ENCODE measurements at regions not wholly inside any gene's neighbourhood (a gene's known extent, or its start where the extent isn't known, plus 50 kb on each side); places are given as distances from the start of the nearest gene placed in this dataset.

- no peaks in the 10 kb centered on the region for H3K36me3 ChIP-seq
- no peak overlapping the region for H3K4me2 ChIP-seq
- H3K4me1 ChIP-seq, result no peaks in the 10 kb centered on the region
- no peaks in the 10 kb centered on the region for H3K27me3 ChIP-seq
- H3K27ac ChIP-seq, result no peak overlapping the region
- H3K4me3 ChIP-seq, result no peak overlapping the region
- H3K9me3 ChIP-seq (replicated peaks in 1 of 11), result no peaks in the 10 kb centered on the region
- no peaks in the 10 kb centered on the region for H4K20me1 ChIP-seq
- no peak for TF ChIP-seq Cebpa-rat (IDR thresholded peaks at IDR 0.05)
- H3K9ac ChIP-seq, result no peak overlapping the region
Measured at GRCh38 chr10:109019001-109019424, 904.3 kb downstream of the XPNPEP1 start.

GRCh38 chr10:109007514-109007913 lies 915.8 kb downstream of the XPNPEP1 start:
- Histone ChIP-seq H3K4me1 (no peaks in the 10 kb centered on the region), H3K36me3 (no peaks in the 10 kb centered on the region), H3K27ac (no peak overlapping the region), H3K4me2 (no peak overlapping the region), H3K9ac (no peak overlapping the region), H4K20me1 (no peaks in the 10 kb centered on the region), H3K4me3 (no peak overlapping the region), H3K9me3 (replicated peaks in 1 of 11) (no peaks in the 10 kb centered on the region), H3K27me3 (no peaks in the 10 kb centered on the region)
- TF ChIP-seq Cebpa-rat (IDR thresholded peaks at IDR 0.05), result no peak

- Histone ChIP-seq H3K27ac (no peak overlapping the region), H3K36me3 (no peaks in the 10 kb centered on the region), H3K4me1 (peaks cover 0 to 4% (median 0%) of the 10 kb centered on the region in 10 experiments; a peak in 1 of 20 replicates), H3K4me3 (no peak overlapping the region), H4K20me1 (no peaks in the 10 kb centered on the region; a peak in 1 of 22 replicates), H3K4me2 (no peak overlapping the region), H3K27me3 (no peaks in the 10 kb centered on the region), H3K9me3 (replicated peaks in 1 of 11) (no peaks in the 10 kb centered on the region), H3K9ac (no peak overlapping the region)
- no peak for TF ChIP-seq Cebpa-rat (IDR thresholded peaks at IDR 0.05)
Measured at GRCh38 chr10:108990441-108990840, 932.9 kb downstream of the XPNPEP1 start.

GRCh38 chr10:108989976-108990375 lies 933.3 kb downstream of the XPNPEP1 start:
- Histone ChIP-seq H3K27me3 (no peaks in the 10 kb centered on the region), H3K36me3 (no peaks in the 10 kb centered on the region), H3K9ac (no peak overlapping the region), H4K20me1 (no peaks in the 10 kb centered on the region; a peak in 1 of 22 replicates), H3K4me3 (no peak overlapping the region), H3K9me3 (replicated peaks in 1 of 11) (no peaks in the 10 kb centered on the region), H3K4me1 (peaks cover 0 to 4% (median 0%) of the 10 kb centered on the region in 10 experiments; a peak in 1 of 20 replicates), H3K27ac (no peak overlapping the region), H3K4me2 (no peak overlapping the region)
- no peak for TF ChIP-seq Cebpa-rat (IDR thresholded peaks at IDR 0.05)

GRCh38 chr10:108982159-108982558 lies 941.2 kb downstream of the XPNPEP1 start:
- no peaks in the 10 kb centered on the region for H3K4me1 ChIP-seq
- H3K9me3 ChIP-seq (replicated peaks in 1 of 11), result peaks cover 0 to 4% (median 0%) of the 10 kb centered on the region in 11 experiments; a peak in 5 of 22 replicates
- H3K4me3 ChIP-seq, result no peak overlapping the region
- H3K9ac ChIP-seq, result no peak overlapping the region
- no peak for TF ChIP-seq Cebpa-rat (IDR thresholded peaks at IDR 0.05)
- H3K27ac ChIP-seq, result no peak overlapping the region
- no peaks in the 10 kb centered on the region for H3K27me3 ChIP-seq
- H3K36me3 ChIP-seq, result no peaks in the 10 kb centered on the region
- no peak overlapping the region for H3K4me2 ChIP-seq
- no peaks in the 10 kb centered on the region; a peak in 1 of 22 replicates for H4K20me1 ChIP-seq

- H3K9me3 ChIP-seq (replicated peaks in 1 of 11), result peaks cover 0 to 8% (median 0%) of the 10 kb centered on the region in 11 experiments; a peak in 5 of 22 replicates
- H4K20me1 ChIP-seq, result no peaks in the 10 kb centered on the region; a peak in 1 of 22 replicates
- TF ChIP-seq Cebpa-rat (IDR thresholded peaks at IDR 0.05), result no peak
- no peaks in the 10 kb centered on the region for H3K27me3 ChIP-seq
- no peak overlapping the region for H3K9ac ChIP-seq
- no peaks in the 10 kb centered on the region for H3K4me1 ChIP-seq
- H3K36me3 ChIP-seq, result no peaks in the 10 kb centered on the region
- H3K27ac ChIP-seq, result no peak overlapping the region
- H3K4me2 ChIP-seq, result no peak overlapping the region
- H3K4me3 ChIP-seq, result no peak overlapping the region
Measured at GRCh38 chr10:108980869-108981268, 942.4 kb downstream of the XPNPEP1 start.

GRCh38 chr10:108975459-108976058 lies 947.8 kb downstream of the XPNPEP1 start:
- no peaks in the 10 kb centered on the region for H3K4me1 ChIP-seq
- no peaks in the 10 kb centered on the region for H3K27me3 ChIP-seq
- no peak for TF ChIP-seq Cebpa-rat (IDR thresholded peaks at IDR 0.05)
- no peak overlapping the region for H3K27ac ChIP-seq
- no peak overlapping the region for H3K9ac ChIP-seq
- H4K20me1 ChIP-seq, result no peaks in the 10 kb centered on the region
- H3K4me3 ChIP-seq, result no peak overlapping the region
- H3K36me3 ChIP-seq, result no peaks in the 10 kb centered on the region
- H3K4me2 ChIP-seq, result no peak overlapping the region
- peaks cover 0 to 8% (median 0%) of the 10 kb centered on the region in 11 experiments; a peak in 5 of 22 replicates for H3K9me3 ChIP-seq (replicated peaks in 1 of 11)

- Histone ChIP-seq H3K9me3 (replicated peaks in 1 of 11) (no peaks in the 10 kb centered on the region), H3K4me2 (no peak overlapping the region), H3K9ac (no peak overlapping the region), H3K4me3 (no peak overlapping the region), H3K4me1 (no peaks in the 10 kb centered on the region), H4K20me1 (no peaks in the 10 kb centered on the region), H3K36me3 (no peaks in the 10 kb centered on the region), H3K27me3 (no peaks in the 10 kb centered on the region), H3K27ac (no peak overlapping the region)
- no peak for TF ChIP-seq Cebpa-rat (IDR thresholded peaks at IDR 0.05)
Measured at GRCh38 chr10:108970016-108970415, 953.3 kb downstream of the XPNPEP1 start.

- Histone ChIP-seq H3K9me3 (replicated peaks in 1 of 11) (no peaks in the 10 kb centered on the region), H3K27me3 (no peaks in the 10 kb centered on the region)
Measured at GRCh38 chr10:108966411-108966810, 956.9 kb downstream of the XPNPEP1 start.

GRCh38 chr10:108966005-108966404 lies 957.3 kb downstream of the XPNPEP1 start:
- no peak for TF ChIP-seq Cebpa-rat (IDR thresholded peaks at IDR 0.05)
- H4K20me1 ChIP-seq, result no peaks in the 10 kb centered on the region
- no peak overlapping the region for H3K4me2 ChIP-seq
- H3K9me3 ChIP-seq (replicated peaks in 1 of 11), result no peaks in the 10 kb centered on the region
- no peaks in the 10 kb centered on the region for H3K4me1 ChIP-seq
- H3K4me3 ChIP-seq, result no peak overlapping the region
- no peaks in the 10 kb centered on the region for H3K36me3 ChIP-seq
- H3K27me3 ChIP-seq, result no peaks in the 10 kb centered on the region
- H3K9ac ChIP-seq, result no peak overlapping the region
- H3K27ac ChIP-seq, result no peak overlapping the region

More at GRCh38 chr10:108966411-108966810, 956.9 kb downstream of the XPNPEP1 start:
- no peak overlapping the region for H3K9ac ChIP-seq
- no peak overlapping the region for H3K4me2 ChIP-seq
- no peak overlapping the region for H3K4me3 ChIP-seq
- no peaks in the 10 kb centered on the region for H4K20me1 ChIP-seq
- H3K36me3 ChIP-seq, result no peaks in the 10 kb centered on the region
- no peak for TF ChIP-seq Cebpa-rat (IDR thresholded peaks at IDR 0.05)
- no peaks in the 10 kb centered on the region for H3K4me1 ChIP-seq
- no peak overlapping the region for H3K27ac ChIP-seq

All from BLaER1 treated with 17β-estradiol and CSF1 and Interleukin-3, amounts not matched to agents 10 nM and 100 nM (cell line).